IPS-18a (cell line): ENCODE measurements at regions not wholly inside any gene's neighbourhood (a gene's known extent, or its start where the extent isn't known, plus 50 kb on each side); places are given as distances from the start of the nearest gene placed in this dataset.

Experiments
- H3K27ac ChIP-seq: one replicate; pipeline ENCODE4 v1.5.1; 2013; ENCODE audit warnings: low read length
- H3K27me3 ChIP-seq: one replicate; pipeline ENCODE4 v1.6.1; 2013; ENCODE audit warnings: mild to moderate bottlenecking, low read length; ENCODE audit not compliant: control insufficient read depth, insufficient read depth
- H3K36me3 ChIP-seq: one replicate; pipeline ENCODE4 v1.6.1; 2013; ENCODE audit warnings: low read depth, low read length; ENCODE audit not compliant: control insufficient read depth
- H3K4me1 ChIP-seq: one replicate; pipeline ENCODE4 v1.6.1; 2013; ENCODE audit warnings: low read depth, low read length; ENCODE audit not compliant: control insufficient read depth
- H3K4me3 ChIP-seq: one replicate; pipeline ENCODE4 v1.5.1; 2013; ENCODE audit warnings: low read length
- H3K9ac ChIP-seq: one replicate; pipeline ENCODE4 v1.6.1; 2013; ENCODE audit warnings: mild to moderate bottlenecking, low read length, moderate library complexity
- H3K9me3 ChIP-seq: one replicate; pipeline ENCODE4 v1.6.1; 2013; ENCODE audit warnings: low read depth, low read length; ENCODE audit not compliant: control insufficient read depth

- Histone ChIP-seq H3K4me3 (no peak overlapping the region), H3K27ac (no peak overlapping the region), H3K27me3 (no peaks in the 10 kb centered on the region), H3K9me3 (no peaks in the 10 kb centered on the region), H3K4me1 (no peaks in the 10 kb centered on the region), H3K36me3 (no peaks in the 10 kb centered on the region), H3K9ac (no peak overlapping the region)
Measured at GRCh38 chr17:34054495-34054894, 200.6 kb upstream of the CCL2 start.

- Histone ChIP-seq H3K4me3 (no peak overlapping the region), H3K36me3 (no peaks in the 10 kb centered on the region), H3K4me1 (no peaks in the 10 kb centered on the region), H3K27ac (no peak overlapping the region), H3K9ac (no peak overlapping the region), H3K27me3 (no peaks in the 10 kb centered on the region), H3K9me3 (no peaks in the 10 kb centered on the region)
Measured at GRCh38 chr17:34055606-34056005, 199.5 kb upstream of the CCL2 start.

- no peaks in the 10 kb centered on the region for H3K27me3 ChIP-seq
- no peaks in the 10 kb centered on the region for H3K36me3 ChIP-seq
- no peak overlapping the region for H3K9ac ChIP-seq
- no peak overlapping the region for H3K27ac ChIP-seq
- H3K9me3 ChIP-seq, result no peaks in the 10 kb centered on the region
- no peaks in the 10 kb centered on the region for H3K4me1 ChIP-seq
- H3K4me3 ChIP-seq, result no peak overlapping the region
Measured at GRCh38 chr17:34059423-34060220, 195.5 kb upstream of the CCL2 start.

GRCh38 chr17:34066528-34066927 is 188.6 kb upstream of the CCL2 start:
- H3K27me3 ChIP-seq, result no peaks in the 10 kb centered on the region
- no peak overlapping the region for H3K27ac ChIP-seq
- no peaks in the 10 kb centered on the region for H3K9me3 ChIP-seq
- no peaks in the 10 kb centered on the region for H3K36me3 ChIP-seq
- no peaks in the 10 kb centered on the region for H3K4me1 ChIP-seq
- H3K9ac ChIP-seq, result no peak overlapping the region
- no peak overlapping the region for H3K4me3 ChIP-seq

- Histone ChIP-seq H3K27ac (no peak overlapping the region), H3K9me3 (no peaks in the 10 kb centered on the region), H3K27me3 (no peaks in the 10 kb centered on the region), H3K4me3 (no peak overlapping the region), H3K36me3 (no peaks in the 10 kb centered on the region), H3K4me1 (no peaks in the 10 kb centered on the region), H3K9ac (no peak overlapping the region)
Measured at GRCh38 chr17:34067011-34067410, 188.1 kb upstream of the CCL2 start.

GRCh38 chr17:34068571-34068970 is 186.5 kb upstream of the CCL2 start:
- Histone ChIP-seq H3K9ac (no peak overlapping the region), H3K36me3 (no peaks in the 10 kb centered on the region), H3K9me3 (no peaks in the 10 kb centered on the region), H3K4me1 (no peaks in the 10 kb centered on the region), H3K27me3 (no peaks in the 10 kb centered on the region), H3K27ac (no peak overlapping the region), H3K4me3 (no peak overlapping the region)

GRCh38 chr17:34070712-34071111 is 184.4 kb upstream of the CCL2 start:
- Histone ChIP-seq H3K4me1 (no peaks in the 10 kb centered on the region), H3K9me3 (no peaks in the 10 kb centered on the region), H3K4me3 (no peak overlapping the region), H3K9ac (no peak overlapping the region), H3K27me3 (no peaks in the 10 kb centered on the region), H3K27ac (no peak overlapping the region), H3K36me3 (no peaks in the 10 kb centered on the region)

GRCh38 chr17:34071886-34072420 is 183.1 kb upstream of the CCL2 start:
- no peaks in the 10 kb centered on the region for H3K27me3 ChIP-seq
- no peak overlapping the region for H3K9ac ChIP-seq

GRCh38 chr17:34075076-34075475 is 180.0 kb upstream of the CCL2 start:
- no peak overlapping the region for H3K9ac ChIP-seq
- H3K36me3 ChIP-seq, result no peaks in the 10 kb centered on the region
- no peak overlapping the region for H3K27ac ChIP-seq
- no peaks in the 10 kb centered on the region for H3K9me3 ChIP-seq
- H3K4me3 ChIP-seq, result no peak overlapping the region
- H3K4me1 ChIP-seq, result no peaks in the 10 kb centered on the region
- no peaks in the 10 kb centered on the region for H3K27me3 ChIP-seq

More at GRCh38 chr17:34071886-34072420, 183.1 kb upstream of the CCL2 start:
- Histone ChIP-seq H3K27ac (no peak overlapping the region), H3K4me1 (no peaks in the 10 kb centered on the region), H3K9me3 (no peaks in the 10 kb centered on the region), H3K36me3 (no peaks in the 10 kb centered on the region), H3K4me3 (no peak overlapping the region)

- Histone ChIP-seq H3K4me1 (no peaks in the 10 kb centered on the region), H3K9me3 (no peaks in the 10 kb centered on the region), H3K27me3 (no peaks in the 10 kb centered on the region), H3K4me3 (no peak overlapping the region), H3K9ac (no peak overlapping the region), H3K36me3 (no peaks in the 10 kb centered on the region), H3K27ac (no peak overlapping the region)
Measured at GRCh38 chr17:34076743-34077631, 178.1 kb upstream of the CCL2 start.

GRCh38 chr17:34081269-34081668 is 173.8 kb upstream of the CCL2 start:
- no peaks in the 10 kb centered on the region for H3K27me3 ChIP-seq
- H3K9me3 ChIP-seq, result no peaks in the 10 kb centered on the region
- H3K4me1 ChIP-seq, result no peaks in the 10 kb centered on the region
- H3K4me3 ChIP-seq, result no peak overlapping the region
- H3K36me3 ChIP-seq, result no peaks in the 10 kb centered on the region
- H3K27ac ChIP-seq, result no peak overlapping the region
- no peak overlapping the region for H3K9ac ChIP-seq
